H9 (cell line): ENCODE measurements at regions not wholly inside any gene's neighbourhood (a gene's known extent, or its start where the extent isn't known, plus 50 kb on each side); places are given as distances from the start of the nearest gene placed in this dataset.

Experiments
- DNase-seq: peaks from one replicate; pipeline ENCODE4 v3.0.0-alpha.2; 2017
- H2AFZ ChIP-seq: one replicate; pipeline ENCODE4 v1.6.1; 2013; ENCODE audit warnings: mild to moderate bottlenecking, low read length, control low read depth, moderate library complexity
- H2AK5ac ChIP-seq: 2 replicates; pipeline ENCODE4 v1.6.1; 2013; ENCODE audit warnings: low read length, control low read depth, mixed read lengths; ENCODE audit not compliant: insufficient read length
- H2BK120ac ChIP-seq: one replicate; pipeline ENCODE4 v1.6.1; 2013; ENCODE audit warnings: low read depth, mild to moderate bottlenecking, low read length, control low read depth, inconsistent platforms; ENCODE audit not compliant: poor library complexity, severe bottlenecking
- H2BK12ac ChIP-seq: 2 replicates; pipeline ENCODE4 v1.6.1; 2013; ENCODE audit warnings: low read length, control low read depth, mixed read lengths, low read depth; ENCODE audit not compliant: insufficient read length
- H2BK15ac ChIP-seq: 2 replicates; pipeline ENCODE4 v1.6.1; 2013; ENCODE audit warnings: low read depth, low read length, control low read depth
- H2BK20ac ChIP-seq: one replicate; pipeline ENCODE4 v1.6.1; 2013; ENCODE audit warnings: low read depth, mild to moderate bottlenecking, low read length, control low read depth, inconsistent platforms; ENCODE audit not compliant: poor library complexity, severe bottlenecking
- H2BK5ac ChIP-seq: 2 replicates; pipeline ENCODE4 v1.6.1; 2013; ENCODE audit warnings: low read length, control low read depth, mixed read lengths; ENCODE audit not compliant: insufficient read length
- H3K14ac ChIP-seq: 2 replicates; pipeline ENCODE4 v1.6.1; 2013; ENCODE audit warnings: low read length, control low read depth; ENCODE audit not compliant: insufficient read depth
- H3K18ac ChIP-seq: 2 replicates; pipeline ENCODE4 v1.6.1; 2013; ENCODE audit warnings: low read depth, mild to moderate bottlenecking, mixed read lengths, low read length, control low read depth; ENCODE audit not compliant: insufficient read length
- H3K23ac ChIP-seq: 2 replicates; pipeline ENCODE4 v1.6.1; 2013; ENCODE audit warnings: low read length, control low read depth, mixed read lengths, low read depth; ENCODE audit not compliant: insufficient read length
- H3K23me2 ChIP-seq: 2 replicates; pipeline ENCODE4 v1.6.1; 2013; ENCODE audit warnings: low read depth, mild to moderate bottlenecking, mixed read lengths, low read length, control low read depth; ENCODE audit not compliant: insufficient read length, poor library complexity, severe bottlenecking
- H3K27ac ChIP-seq: 2 replicates; pipeline ENCODE4 v1.5.1; 2013; ENCODE audit warnings: low read length, control low read depth, mixed read lengths, low read depth; ENCODE audit not compliant: insufficient read length
- H3K27me3 ChIP-seq: 2 replicates; pipeline ENCODE4 v1.6.1; 2013; ENCODE audit warnings: low read length, control low read depth, inconsistent platforms; ENCODE audit not compliant: insufficient read depth
- H3K4ac ChIP-seq: 2 replicates; pipeline ENCODE4 v1.6.1; 2013; ENCODE audit warnings: low read depth, mild to moderate bottlenecking, control low read depth, inconsistent platforms, low read length, moderate library complexity
- H3K4me1 ChIP-seq: 2 replicates; pipeline ENCODE4 v1.6.1; 2013; ENCODE audit warnings: low read length, control low read depth, inconsistent platforms; ENCODE audit not compliant: insufficient read depth
- H3K4me2 ChIP-seq: 2 replicates; pipeline ENCODE4 v1.6.1; 2013; ENCODE audit warnings: low read length, control low read depth, mixed read lengths; ENCODE audit not compliant: insufficient read length, insufficient read depth
- H3K56ac ChIP-seq: 2 replicates; pipeline ENCODE4 v1.6.1; 2013; ENCODE audit warnings: low read depth, mild to moderate bottlenecking, mixed read lengths, low read length, control low read depth; ENCODE audit not compliant: insufficient read length
- H3K79me1 ChIP-seq: 2 replicates; pipeline ENCODE4 v1.6.1; 2013; ENCODE audit warnings: low read depth, mild to moderate bottlenecking, moderate library complexity, low read length, control low read depth, inconsistent platforms; ENCODE audit not compliant: insufficient read depth, poor library complexity, severe bottlenecking
- H3K79me2 ChIP-seq: 2 replicates; pipeline ENCODE4 v1.6.1; 2013; ENCODE audit warnings: low read length, control low read depth, inconsistent platforms; ENCODE audit not compliant: insufficient read depth
- H3K9ac ChIP-seq: 2 replicates; pipeline ENCODE4 v1.6.1; 2013; ENCODE audit warnings: low read length, control low read depth, mixed read lengths; ENCODE audit not compliant: insufficient read length; ENCODE audit errors: extremely low read depth
- H3K9me3 ChIP-seq: one replicate; pipeline ENCODE4 v1.6.1; 2013; ENCODE audit warnings: low read depth, low read length, inconsistent platforms; ENCODE audit not compliant: control insufficient read depth
- H3T11ph ChIP-seq: one replicate; pipeline ENCODE4 v1.6.1; 2013; ENCODE audit warnings: mild to moderate bottlenecking, low read length, control low read depth, inconsistent platforms
- H4K20me1 ChIP-seq: one replicate; pipeline ENCODE4 v1.6.1; 2013; ENCODE audit not compliant: control insufficient read depth, insufficient read length, insufficient read depth
- H4K5ac ChIP-seq: 2 replicates; pipeline ENCODE4 v1.6.1; 2013; ENCODE audit warnings: low read depth, mild to moderate bottlenecking, mixed read lengths, low read length, control low read depth; ENCODE audit not compliant: insufficient read length
- H4K8ac ChIP-seq: replicated peaks from 2 replicates; pipeline ENCODE4 v1.6.1; 2013; ENCODE audit warnings: low read length, control low read depth, mixed read lengths, low read depth; ENCODE audit not compliant: insufficient read length
- H4K91ac ChIP-seq: 2 replicates; pipeline ENCODE4 v1.6.1; 2013; ENCODE audit warnings: low read depth, mild to moderate bottlenecking, moderate library complexity, mixed read lengths, low read length, control low read depth; ENCODE audit not compliant: insufficient read length
- H3K27ac Mint-ChIP-seq, 3 experiments: 2 replicates in 2 of 3; 3 replicates in 1 of 3; pipeline ENCODE4 v1.8.0; 2020 to 2021; ENCODE audit warnings: mixed read lengths in 3 of 3, mild to moderate bottlenecking in 1 of 3, moderate library complexity in 1 of 3
- H3K27me3 Mint-ChIP-seq: 2 replicates; pipeline ENCODE4 v1.8.0; 2021; ENCODE audit warnings: low read depth, mild to moderate bottlenecking, moderate library complexity, mixed read lengths
- H3K36me3 Mint-ChIP-seq, 3 experiments: 2 replicates in 2 of 3; 3 replicates in 1 of 3; pipeline ENCODE4 v1.8.0; 2020 to 2021; ENCODE audit warnings: low read depth in 3 of 3, mixed read lengths in 3 of 3; ENCODE audit not compliant: insufficient read depth in 1 of 3
- H3K4me1 Mint-ChIP-seq, 2 experiments: 2 replicates each; pipeline ENCODE4 v1.8.0; 2020; ENCODE audit warnings: mixed read lengths in 2 of 2
- H3K4me3 Mint-ChIP-seq, 2 experiments: 2 replicates in 1 of 2; 3 replicates in 1 of 2; pipeline ENCODE4 v1.8.0; 2020 to 2021; ENCODE audit warnings: mild to moderate bottlenecking in 2 of 2, mixed read lengths in 2 of 2, moderate library complexity in 1 of 2
- H3K9me3 Mint-ChIP-seq, 2 experiments: 2 replicates in 1 of 2; 3 replicates in 1 of 2; pipeline ENCODE4 v1.8.0; 2020; ENCODE audit warnings: mild to moderate bottlenecking in 2 of 2, mixed read lengths in 2 of 2, moderate library complexity in 1 of 2
- CTCF ChIP-seq: fragments of 200-600 bp; sonication (generic); conservative IDR thresholded peaks from 3 replicates; pipeline ENCODE4 v1.8.0; 2021; ENCODE audit warnings: antibody characterized with exemption, mild to moderate bottlenecking
- WGBS: extraction: QIAGEN DNeasy Blood & Tissue Kit; methylation state at CpG from one replicate; pipeline ENCODE4 v1.1.7; 2013; ENCODE audit warnings: missing lambda C conversion rate, low lambda C conversion rate, mixed read lengths; ENCODE audit not compliant: insufficient read length; ENCODE audit errors: extremely low coverage; 5-methylcytosine and 5-hydroxymethylcytosine counted together

DNA sequence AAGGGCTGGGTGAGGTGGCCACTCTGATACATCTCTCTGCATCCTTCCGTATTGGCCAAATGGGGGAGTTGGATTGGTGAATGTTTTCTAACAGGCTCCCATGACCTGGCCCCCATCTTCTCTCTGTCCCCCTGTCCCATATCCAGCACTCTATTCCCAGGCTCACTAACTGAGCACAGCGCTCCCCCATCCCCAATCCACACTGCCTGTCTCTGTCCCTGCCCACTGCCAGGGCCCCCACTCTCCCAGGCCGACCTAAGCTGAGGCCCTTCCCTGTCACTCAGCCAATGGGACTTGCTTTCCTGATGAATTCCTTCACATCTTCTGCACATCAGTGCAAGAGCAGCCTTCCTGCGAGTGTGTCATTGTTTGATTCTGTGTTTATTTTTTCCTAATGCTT lies 216.8 kb upstream of the MYT1L start:
- H2BK12ac ChIP-seq, result no peak overlapping the region

More for the DNA sequence above, 216.8 kb upstream of the MYT1L start:
- H3K9me3 Mint-ChIP-seq, result peaks cover 11 to 25% of the 10 kb centered on the region in 2 experiments
- H3K27me3 ChIP-seq, result no peaks in the 10 kb centered on the region
- H3K9me3 ChIP-seq, result no peaks in the 10 kb centered on the region
- H2BK5ac ChIP-seq, result no peak overlapping the region
- H4K91ac ChIP-seq, result no peak overlapping the region
- H3K56ac ChIP-seq, result no peak overlapping the region
- H4K20me1 ChIP-seq, result no peaks in the 10 kb centered on the region
- DNase-seq, result no peak
- no peak overlapping the region for H3K18ac ChIP-seq
- no peaks in the 10 kb centered on the region for H3K23me2 ChIP-seq
- no peak overlapping the region for H3K23ac ChIP-seq
- H4K8ac ChIP-seq, result no peak overlapping the region
- H3K27ac Mint-ChIP-seq, result no peak overlapping the region
- H2AK5ac ChIP-seq, result no peak overlapping the region
- H3K4me1 ChIP-seq, result no peaks in the 10 kb centered on the region
- no peak overlapping the region for H3K4me2 ChIP-seq
- H2BK20ac ChIP-seq, result no peak overlapping the region
- H3K27ac ChIP-seq, result no peak overlapping the region
- no peaks in the 10 kb centered on the region for H3K79me2 ChIP-seq
- H3K4ac ChIP-seq, result no peak overlapping the region
- no peak overlapping the region for H2BK120ac ChIP-seq
- H2AFZ ChIP-seq, result no peak overlapping the region
- H3K4me3 Mint-ChIP-seq, result no peak overlapping the region
- H3K79me1 ChIP-seq, result no peaks in the 10 kb centered on the region
- no peak overlapping the region for H3K14ac ChIP-seq
- WGBS, result no CpG with 5 or more reads among the region's 4 CpGs
- H3K9ac ChIP-seq, result no peak overlapping the region
- H3K36me3 Mint-ChIP-seq, result peaks cover 0 to 11% (median 2%) of the 10 kb centered on the region in 3 experiments; a peak in 6 of 7 replicates
- no peaks in the 10 kb centered on the region; the same call in 1 of the 2 replicates for H3K27me3 Mint-ChIP-seq
- peaks cover 15% of the 10 kb centered on the region in 2 experiments for H3K4me1 Mint-ChIP-seq
- no peak overlapping the region for H3T11ph ChIP-seq
- H2BK15ac ChIP-seq, result no peak overlapping the region
- no peak for TF ChIP-seq CTCF
- no peak overlapping the region for H4K5ac ChIP-seq
